HG03280 (cell line): ENCODE measurements at regions not wholly inside any gene's neighbourhood (a gene's known extent, or its start where the extent isn't known, plus 50 kb on each side); places are given as distances from the start of the nearest gene placed in this dataset.

Experiments
- ATAC-seq: cut with Tn5 transposase; IDR thresholded peaks from one replicate; pipeline ENCODE4 v1.9.1; 2021; ENCODE audit warnings: mild to moderate bottlenecking, moderate library complexity; ENCODE audit not compliant: unreplicated experiment

GRCh38 chr11:98871690-98872089 is 149.1 kb upstream of the CNTN5 start:
- ATAC-seq = no peak

DNA sequence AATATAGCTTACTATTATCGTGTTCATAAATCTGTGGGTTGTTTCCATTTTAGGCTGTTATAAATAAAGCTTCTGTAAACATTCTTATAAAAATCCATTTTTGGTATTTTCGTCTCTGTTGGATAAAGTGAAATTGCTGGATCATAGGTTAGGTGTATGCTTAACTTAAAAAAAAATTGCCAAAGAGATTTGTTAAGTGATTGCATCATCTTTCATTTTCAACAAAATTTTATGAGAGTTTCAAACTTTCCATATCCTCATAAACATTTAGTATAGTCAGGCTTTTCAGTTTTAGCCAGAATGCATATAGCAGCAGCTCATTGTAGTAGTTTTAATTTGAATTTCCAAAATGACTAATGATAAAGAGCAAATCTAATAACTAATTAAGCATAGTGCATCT is 146.7 kb upstream of the CNTN5 start:
- ATAC-seq = no peak

DNA sequence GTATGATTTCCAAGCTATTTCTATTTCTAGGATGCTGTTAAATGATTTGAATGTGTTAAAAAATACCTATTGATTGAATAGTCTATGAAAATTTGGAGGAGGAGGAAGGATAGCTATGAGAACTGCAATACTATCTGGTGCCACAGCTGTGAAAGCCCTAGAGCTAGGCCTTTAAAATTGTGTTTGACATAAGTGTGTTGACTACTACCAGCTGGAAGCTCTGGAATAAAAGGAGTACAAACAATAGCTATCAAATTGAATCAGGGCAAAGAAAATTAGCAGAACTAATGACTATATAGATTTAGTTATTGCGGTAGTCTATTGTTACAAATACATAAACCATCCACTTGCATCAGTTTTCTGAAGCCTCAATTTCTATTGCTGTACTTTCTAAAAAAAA is 124.8 kb upstream of the CNTN5 start:
- ATAC-seq = no peak

- ATAC-seq = no peak
Measured at GRCh38 chr11:98940913-98941312, 79.8 kb upstream of the CNTN5 start.

- no peak for ATAC-seq
Measured at GRCh38 chr11:98944461-98944860, 76.3 kb upstream of the CNTN5 start.

DNA sequence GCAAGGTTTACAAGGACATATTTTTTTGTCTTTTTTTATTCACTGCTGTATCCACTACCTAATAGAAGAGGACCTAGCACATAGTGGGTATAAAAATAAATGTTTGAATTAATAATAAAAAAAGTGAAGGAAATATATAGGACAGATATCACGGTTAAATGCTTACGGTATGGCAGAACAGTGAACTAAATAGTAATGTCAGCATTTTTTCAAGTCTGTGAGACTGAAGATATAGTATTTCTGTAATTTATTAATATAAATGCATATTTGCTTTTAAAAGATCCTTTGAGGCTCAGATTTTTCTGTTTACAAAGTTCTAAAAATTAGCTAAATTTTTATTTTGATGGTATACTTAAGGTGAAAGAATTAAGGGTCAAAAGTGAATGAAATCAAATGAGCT is 68.6 kb upstream of the CNTN5 start:
- ATAC-seq = no peak

GRCh38 chr11:98955551-98955950 is 65.2 kb upstream of the CNTN5 start:
- no peak for ATAC-seq

DNA sequence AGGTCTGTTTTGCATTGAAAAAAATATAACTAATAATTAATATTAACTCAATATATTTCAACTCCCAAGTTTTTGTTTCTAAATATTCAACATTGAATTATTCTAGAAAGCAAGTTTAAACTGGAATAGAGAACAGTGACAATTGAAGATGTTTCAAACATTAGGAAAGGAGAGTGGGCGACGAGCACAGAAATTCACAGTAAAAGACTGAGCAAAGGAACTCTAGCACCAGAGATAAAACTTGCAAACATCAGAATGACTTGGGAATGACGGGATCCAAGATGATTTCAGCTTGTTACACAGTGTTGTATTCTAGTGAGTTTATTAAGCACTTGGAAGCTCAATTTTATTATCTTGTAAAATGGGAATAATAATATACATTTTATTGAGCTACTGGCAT is 56.6 kb upstream of the CNTN5 start:
- no peak for ATAC-seq

DNA sequence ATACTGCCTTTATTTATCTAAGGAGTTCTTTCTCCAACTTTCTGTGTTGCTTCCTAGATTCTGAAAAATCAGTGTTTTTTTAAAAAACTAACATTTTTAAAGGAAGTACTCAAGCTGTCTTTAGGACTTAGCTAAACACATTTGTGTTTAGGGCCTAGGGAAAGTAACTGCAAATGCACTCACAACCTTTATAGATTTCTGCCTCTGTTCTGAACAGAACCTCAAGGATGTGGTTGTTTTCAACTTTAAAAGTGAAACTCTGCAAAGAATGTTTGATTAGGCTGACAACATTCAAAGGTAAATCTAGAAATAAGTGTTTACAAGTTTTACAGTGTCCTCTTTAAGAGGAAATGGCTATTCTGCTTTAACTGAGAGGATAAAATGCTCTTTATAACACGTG is 55.4 kb upstream of the CNTN5 start:
- no peak for ATAC-seq

- no peak for ATAC-seq
Measured at GRCh38 chr11:98965775-98966174, 55.0 kb upstream of the CNTN5 start.

DNA sequence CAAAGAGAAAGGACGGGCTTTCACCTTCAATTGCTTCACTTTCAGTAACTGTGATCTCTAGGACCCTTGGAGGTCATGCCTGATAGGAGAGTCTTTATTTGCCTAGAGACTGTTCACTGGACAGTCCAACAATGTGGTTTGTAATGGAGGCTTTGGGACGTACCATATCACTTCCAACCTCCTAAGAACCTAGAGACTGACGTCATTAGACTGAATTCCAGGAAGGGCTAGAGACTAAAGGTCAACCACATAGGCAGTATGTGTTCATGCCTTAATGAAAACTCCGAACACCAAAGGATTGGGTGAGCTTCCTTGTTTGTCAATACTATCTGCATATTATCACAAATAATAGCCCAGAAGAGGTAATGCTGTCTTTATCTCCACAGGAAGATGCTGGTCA is 53.7 kb upstream of the CNTN5 start:
- no peak for ATAC-seq
